ENCODE measurements at regions not wholly inside any gene's neighbourhood (a gene's known extent, or its start where the extent isn't known, plus 50 kb on each side); places are given as distances from the start of the nearest gene placed in this dataset.

- TF ChIP-seq CTCF (IDR thresholded peaks at IDR 0.05) (no peak), POLR2A (IDR thresholded peaks at IDR 0.05) (no peak)
These were observed 85.9 kb downstream of the MAFB start for GRCh38 chr20:40603057-40603651.
